A673 (cell line): ENCODE measurements at regions not wholly inside any gene's neighbourhood (a gene's known extent, or its start where the extent isn't known, plus 50 kb on each side); places are given as distances from the start of the nearest gene placed in this dataset.

ENCODE experiments used
- CTCF ChIP-seq: fragments of 300-800, 200-600 bp; sonication (generic); conservative IDR thresholded peaks from 2 replicates; pipeline ENCODE4 v1.5.1; 2017; ENCODE audit warnings: low read depth, mild to moderate bottlenecking, antibody characterized with exemption, low read length, moderate library complexity, mixed read lengths
- EZH2 ChIP-seq: fragments of 200-600 bp; sonication (generic); IDR thresholded peaks from 2 replicates; pipeline ENCODE4 v1.6.1; 2017; ENCODE audit warnings: borderline replicate concordance, low read depth, mild to moderate bottlenecking, mixed read lengths, antibody characterized with exemption, low read length; ENCODE audit not compliant: poor library complexity, severe bottlenecking

GRCh38 chr9:115671963-115672305 lies 481.7 kb upstream of the PAPPA start:
- TF ChIP-seq CTCF: no peak
- TF ChIP-seq EZH2: no peak
